Fibroblast of lung (primary cell): ENCODE measurements at regions not wholly inside any gene's neighbourhood (a gene's known extent, or its start where the extent isn't known, plus 50 kb on each side); places are given as distances from the start of the nearest gene placed in this dataset.

Experiments
- EZH2 ChIP-seq: IDR thresholded peaks from 2 replicates; pipeline ENCODE4 v1.5.1; 2012; ENCODE audit warnings: low read length, control low read depth, mild to moderate bottlenecking; ENCODE audit errors: missing control alignments
- TF ChIP-seq, protein P1 (sequence below), 2 donors: IDR thresholded peaks in 1 of 2; conservative IDR thresholded peaks in 1 of 2; 1 replicate in 1 of 2; 2 replicates in 1 of 2; pipeline ENCODE4 v1.5.1; 2011 to 2012; ENCODE audit warnings: low read length in 2 of 2, control low read depth in 1 of 2, inconsistent platforms in 1 of 2, low read depth in 1 of 2, mild to moderate bottlenecking in 1 of 2

DNA sequence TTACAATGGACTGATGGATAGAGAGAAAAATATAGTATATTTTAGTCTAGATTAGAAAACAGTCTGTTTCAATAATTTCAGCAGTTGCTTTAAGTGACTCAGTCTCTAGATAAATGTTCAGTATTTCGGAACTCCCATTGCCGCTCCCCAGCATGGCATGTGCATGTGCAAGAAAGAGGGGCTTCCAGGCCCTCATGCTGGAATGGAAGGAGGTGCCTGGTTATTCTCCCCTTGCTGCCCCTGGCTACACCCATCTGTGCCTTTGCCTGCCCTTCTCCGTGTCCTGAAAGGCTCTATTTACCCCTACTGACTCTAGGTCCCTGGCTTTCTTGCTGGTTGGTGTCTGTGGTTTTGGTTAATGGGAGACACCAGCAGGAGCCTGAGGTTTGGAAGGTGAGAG is 115.7 kb upstream of the IFNGR1 start:
- TF ChIP-seq, protein P1, sequence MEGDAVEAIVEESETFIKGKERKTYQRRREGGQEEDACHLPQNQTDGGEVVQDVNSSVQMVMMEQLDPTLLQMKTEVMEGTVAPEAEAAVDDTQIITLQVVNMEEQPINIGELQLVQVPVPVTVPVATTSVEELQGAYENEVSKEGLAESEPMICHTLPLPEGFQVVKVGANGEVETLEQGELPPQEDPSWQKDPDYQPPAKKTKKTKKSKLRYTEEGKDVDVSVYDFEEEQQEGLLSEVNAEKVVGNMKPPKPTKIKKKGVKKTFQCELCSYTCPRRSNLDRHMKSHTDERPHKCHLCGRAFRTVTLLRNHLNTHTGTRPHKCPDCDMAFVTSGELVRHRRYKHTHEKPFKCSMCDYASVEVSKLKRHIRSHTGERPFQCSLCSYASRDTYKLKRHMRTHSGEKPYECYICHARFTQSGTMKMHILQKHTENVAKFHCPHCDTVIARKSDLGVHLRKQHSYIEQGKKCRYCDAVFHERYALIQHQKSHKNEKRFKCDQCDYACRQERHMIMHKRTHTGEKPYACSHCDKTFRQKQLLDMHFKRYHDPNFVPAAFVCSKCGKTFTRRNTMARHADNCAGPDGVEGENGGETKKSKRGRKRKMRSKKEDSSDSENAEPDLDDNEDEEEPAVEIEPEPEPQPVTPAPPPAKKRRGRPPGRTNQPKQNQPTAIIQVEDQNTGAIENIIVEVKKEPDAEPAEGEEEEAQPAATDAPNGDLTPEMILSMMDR (conservative IDR thresholded peaks at IDR 0.05 in 1 of 2, IDR thresholded peaks at IDR 0.05 in 1 of 2; ENCODE audit: low read depth in 1 of 2, low read length in 2 of 2), result no peak
- TF ChIP-seq EZH2, result no peak
